ENCODE measurements at regions not wholly inside any gene's neighbourhood (a gene's known extent, or its start where the extent isn't known, plus 50 kb on each side); places are given as distances from the start of the nearest gene placed in this dataset.
"Not testable (repeated sequence)": the region's sequence is repeated elsewhere in the genome, so short reads cannot be mapped to it uniquely, and the experiment has no call there.

GRCh38 chr10:61037261-61037830 lies 93.4 kb upstream of the RHOBTB1 start:
- DNase-seq (ENCODE audit: low read depth in 1 of 2, low spot score in 2 of 2); H3K4me1 ChIP-seq (replicated peaks): not testable (repeated sequence)

GRCh38 chr10:61036148-61036547 lies 92.2 kb upstream of the RHOBTB1 start:
- not testable (repeated sequence) for H3K27me3 ChIP-seq (replicated peaks); DNase-seq (ENCODE audit: low read depth in 1 of 2, low spot score in 2 of 2); H3K36me3 ChIP-seq; H3K27ac ChIP-seq; H3K4me3 ChIP-seq; H3K4me1 ChIP-seq (replicated peaks); H3K9me3 ChIP-seq (replicated peaks)

More at GRCh38 chr10:61037261-61037830, 93.4 kb upstream of the RHOBTB1 start:
- H3K27me3 ChIP-seq (replicated peaks); H3K27ac ChIP-seq; H3K36me3 ChIP-seq; H3K9me3 ChIP-seq (replicated peaks); H3K4me3 ChIP-seq: not testable (repeated sequence)

GRCh38 chr10:61031341-61031740 lies 87.4 kb upstream of the RHOBTB1 start:
- peaks cover 19% of the 10 kb centered on the region for H3K4me1 ChIP-seq (replicated peaks)
- H3K4me3 ChIP-seq: no peak overlapping the region
- H3K27me3 ChIP-seq (replicated peaks): no peaks in the 10 kb centered on the region
- no peak for DNase-seq (ENCODE audit: low read depth in 1 of 2, low spot score in 2 of 2)
- no peaks in the 10 kb centered on the region for H3K36me3 ChIP-seq
- H3K27ac ChIP-seq: no peak overlapping the region
- no peaks in the 10 kb centered on the region for H3K9me3 ChIP-seq (replicated peaks)

- H3K27me3 ChIP-seq (replicated peaks): no peaks in the 10 kb centered on the region
- peak overlapping the region; percentile 80 for H3K27ac ChIP-seq
- no peaks in the 10 kb centered on the region for H3K9me3 ChIP-seq (replicated peaks)
- no peaks in the 10 kb centered on the region for H3K36me3 ChIP-seq
- peaks cover 19% of the 10 kb centered on the region for H3K4me1 ChIP-seq (replicated peaks)
- H3K4me3 ChIP-seq: no peak overlapping the region
- no peak for DNase-seq (ENCODE audit: low read depth in 1 of 2, low spot score in 2 of 2)
Observed at GRCh38 chr10:61029411-61029810, 85.4 kb upstream of the RHOBTB1 start.

- Histone ChIP-seq H3K4me3 (no peak overlapping the region), H3K27ac (peak overlapping the region; percentile 80), H3K36me3 (no peaks in the 10 kb centered on the region), H3K27me3 (replicated peaks) (no peaks in the 10 kb centered on the region), H3K4me1 (replicated peaks) (peaks cover 19% of the 10 kb centered on the region), H3K9me3 (replicated peaks) (no peaks in the 10 kb centered on the region)
- peak; percentile 48 to 73 for DNase-seq (ENCODE audit: low read depth in 1 of 2, low spot score in 2 of 2)
Observed at GRCh38 chr10:61028861-61029361, 84.9 kb upstream of the RHOBTB1 start.

- Histone ChIP-seq H3K36me3 (no peaks in the 10 kb centered on the region), H3K4me3 (no peak overlapping the region), H3K4me1 (replicated peaks) (peaks cover 18% of the 10 kb centered on the region), H3K27me3 (replicated peaks) (no peaks in the 10 kb centered on the region), H3K27ac (no peak overlapping the region), H3K9me3 (replicated peaks) (no peaks in the 10 kb centered on the region)
- DNase-seq (ENCODE audit: low read depth in 1 of 2, low spot score in 2 of 2): peak in 1 of 2 experiments; percentile 23
Observed at GRCh38 chr10:61024856-61025201, 80.8 kb upstream of the RHOBTB1 start.

- Histone ChIP-seq H3K36me3 (no peaks in the 10 kb centered on the region), H3K27me3 (replicated peaks) (no peaks in the 10 kb centered on the region), H3K9me3 (replicated peaks) (no peaks in the 10 kb centered on the region), H3K4me3 (no peak overlapping the region), H3K4me1 (replicated peaks) (peaks cover 13% of the 10 kb centered on the region), H3K27ac (no peak overlapping the region)
- no peak for DNase-seq (ENCODE audit: low read depth in 1 of 2, low spot score in 2 of 2)
Observed at GRCh38 chr10:61024151-61024855, 80.3 kb upstream of the RHOBTB1 start.

GRCh38 chr10:61023053-61023452 lies 79.1 kb upstream of the RHOBTB1 start:
- no peaks in the 10 kb centered on the region for H3K9me3 ChIP-seq (replicated peaks)
- H3K27me3 ChIP-seq (replicated peaks): no peaks in the 10 kb centered on the region
- no peak for DNase-seq (ENCODE audit: low read depth in 1 of 2, low spot score in 2 of 2)
- H3K27ac ChIP-seq: no peak overlapping the region
- no peaks in the 10 kb centered on the region for H3K36me3 ChIP-seq
- H3K4me1 ChIP-seq (replicated peaks): peaks cover under 1% of the 10 kb centered on the region; the same call in 1 of the 2 replicates
- H3K4me3 ChIP-seq: no peak overlapping the region

GRCh38 chr10:61021926-61022325 lies 77.9 kb upstream of the RHOBTB1 start:
- Histone ChIP-seq H3K36me3 (no peaks in the 10 kb centered on the region), H3K27ac (no peak overlapping the region), H3K4me1 (replicated peaks) (no peaks in the 10 kb centered on the region), H3K9me3 (replicated peaks) (no peaks in the 10 kb centered on the region), H3K27me3 (replicated peaks) (no peaks in the 10 kb centered on the region), H3K4me3 (no peak overlapping the region)
- DNase-seq (ENCODE audit: low read depth in 1 of 2, low spot score in 2 of 2): no peak

GRCh38 chr10:61020420-61021158 lies 76.6 kb upstream of the RHOBTB1 start:
- Histone ChIP-seq H3K27me3 (replicated peaks) (no peaks in the 10 kb centered on the region), H3K36me3 (no peaks in the 10 kb centered on the region), H3K27ac (no peak overlapping the region), H3K4me1 (replicated peaks) (no peaks in the 10 kb centered on the region), H3K9me3 (replicated peaks) (no peaks in the 10 kb centered on the region), H3K4me3 (no peak overlapping the region)
- DNase-seq (ENCODE audit: low read depth in 1 of 2, low spot score in 2 of 2): no peak

- Histone ChIP-seq H3K27me3 (replicated peaks) (no peaks in the 10 kb centered on the region), H3K4me3 (no peak overlapping the region), H3K27ac (no peak overlapping the region), H3K9me3 (replicated peaks) (no peaks in the 10 kb centered on the region), H3K36me3 (no peaks in the 10 kb centered on the region), H3K4me1 (replicated peaks) (no peaks in the 10 kb centered on the region)
- no peak for DNase-seq (ENCODE audit: low read depth in 1 of 2, low spot score in 2 of 2)
Observed at GRCh38 chr10:61018146-61018545, 74.2 kb upstream of the RHOBTB1 start.

GRCh38 chr10:61016630-61017029 lies 72.6 kb upstream of the RHOBTB1 start:
- H3K36me3 ChIP-seq: no peaks in the 10 kb centered on the region
- no peaks in the 10 kb centered on the region for H3K4me1 ChIP-seq (replicated peaks)

GRCh38 chr10:61016007-61016406 lies 72.0 kb upstream of the RHOBTB1 start:
- H3K36me3 ChIP-seq: no peaks in the 10 kb centered on the region
- no peaks in the 10 kb centered on the region for H3K27me3 ChIP-seq (replicated peaks)
- no peaks in the 10 kb centered on the region for H3K4me1 ChIP-seq (replicated peaks)
- no peaks in the 10 kb centered on the region for H3K9me3 ChIP-seq (replicated peaks)
- H3K27ac ChIP-seq: no peak overlapping the region
- no peak overlapping the region for H3K4me3 ChIP-seq
- no peak for DNase-seq (ENCODE audit: low read depth in 1 of 2, low spot score in 2 of 2)

More at GRCh38 chr10:61016630-61017029, 72.6 kb upstream of the RHOBTB1 start:
- no peak for DNase-seq (ENCODE audit: low read depth in 1 of 2, low spot score in 2 of 2)
- Histone ChIP-seq H3K27me3 (replicated peaks) (no peaks in the 10 kb centered on the region), H3K4me3 (no peak overlapping the region), H3K27ac (no peak overlapping the region), H3K9me3 (replicated peaks) (no peaks in the 10 kb centered on the region)

- Histone ChIP-seq H3K4me3 (no peak overlapping the region), H3K9me3 (replicated peaks) (no peaks in the 10 kb centered on the region), H3K27ac (no peak overlapping the region), H3K27me3 (replicated peaks) (no peaks in the 10 kb centered on the region), H3K4me1 (replicated peaks) (no peaks in the 10 kb centered on the region), H3K36me3 (no peaks in the 10 kb centered on the region)
- no peak for DNase-seq (ENCODE audit: low read depth in 1 of 2, low spot score in 2 of 2)
Observed at GRCh38 chr10:61010863-61011262, 66.9 kb upstream of the RHOBTB1 start.
